Hematopoietic multipotent progenitor cell treated with erythropoietin and hydrocortisone succinate and interleukin-3 and kit ligand, for 6 days (in vitro differentiated cells): ENCODE measurements at regions not wholly inside any gene's neighbourhood (a gene's known extent, or its start where the extent isn't known, plus 50 kb on each side); places are given as distances from the start of the nearest gene placed in this dataset.
A peak's percentile ranks its signal among the peaks of the same experiment; 100 is the strongest.

Experiments
- DNase-seq: peaks from one replicate; pipeline ENCODE4 v3.0.0-alpha.2; 2015

DNA sequence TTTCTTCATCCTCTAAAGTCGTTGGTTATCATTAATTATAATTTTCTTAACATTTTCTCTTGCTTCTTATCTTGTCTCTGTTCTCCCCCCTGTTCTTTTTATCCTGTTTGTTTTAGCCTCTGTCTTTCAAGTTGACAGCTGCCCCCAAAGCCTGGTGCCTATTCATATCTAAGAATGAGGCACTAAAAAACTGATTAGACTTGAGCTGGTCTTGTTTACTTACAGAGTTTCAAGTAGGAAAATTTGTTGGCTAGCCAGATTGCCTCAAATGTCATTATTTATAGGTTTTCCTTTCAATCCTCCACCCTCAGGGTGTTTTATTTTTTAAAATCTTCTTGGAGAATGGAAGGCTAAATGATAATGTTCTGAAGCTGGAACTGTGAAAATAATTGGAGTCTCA is 236.0 kb downstream of the UTP18 start:
- DNase-seq, result no peak

DNA sequence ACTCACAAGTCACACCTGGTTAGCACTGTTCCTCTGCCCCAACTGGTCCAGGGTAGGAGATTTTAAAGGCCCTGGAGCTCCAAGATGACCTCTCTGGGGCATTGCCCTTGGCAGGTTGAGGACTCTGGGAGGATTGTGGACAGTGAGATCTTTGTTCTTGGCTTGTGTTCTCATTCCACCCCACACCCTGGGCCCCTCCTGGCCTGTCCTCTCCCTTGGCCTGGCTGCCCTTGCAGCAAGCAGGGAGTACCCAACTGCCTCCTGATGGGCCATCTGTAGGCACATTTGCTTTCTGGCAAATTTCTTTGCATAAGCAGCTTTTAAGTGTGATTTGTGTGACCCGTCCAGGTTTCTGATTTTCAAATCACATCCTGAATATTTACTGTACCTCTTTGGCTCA is 239.6 kb downstream of the UTP18 start:
- no peak for DNase-seq

DNA sequence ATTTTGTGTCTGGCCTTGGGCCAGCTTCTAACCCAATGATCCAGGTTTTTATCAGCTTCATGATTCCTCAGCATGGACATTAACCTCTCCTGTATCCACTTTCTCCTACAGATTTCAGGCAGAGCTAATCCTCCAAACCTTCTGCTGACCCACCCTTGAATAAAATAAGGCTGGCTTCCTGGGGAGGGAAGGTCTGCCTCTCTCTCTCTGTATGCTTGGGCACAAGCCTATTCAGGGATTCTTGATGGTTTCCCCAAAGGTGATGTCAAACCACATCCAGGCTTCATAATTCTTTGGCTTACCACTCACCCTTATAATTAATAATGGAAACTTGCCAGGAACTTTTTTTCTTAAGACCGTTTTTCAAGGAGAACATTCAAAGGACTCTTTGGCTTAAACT is 240.1 kb downstream of the UTP18 start:
- DNase-seq, result no peak

DNA sequence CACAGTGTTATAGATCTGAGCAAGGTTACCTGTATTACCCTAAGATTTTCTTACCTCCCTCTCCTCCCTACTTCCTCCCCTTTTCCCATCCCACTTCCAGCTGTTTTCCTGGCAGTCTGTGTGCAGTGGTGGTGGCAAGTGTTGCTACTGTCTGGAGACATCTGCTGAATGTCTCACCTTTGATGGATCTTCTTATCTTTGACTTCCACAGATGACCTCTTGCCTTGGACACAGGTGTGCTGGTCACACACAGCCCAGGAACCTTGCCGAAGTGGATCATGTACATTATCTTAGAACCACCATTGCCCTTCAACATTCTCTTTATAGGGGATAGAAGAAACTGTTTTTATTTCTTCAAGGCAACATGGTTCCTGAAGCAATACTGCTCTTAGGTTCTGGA is 245.1 kb downstream of the UTP18 start:
- no peak for DNase-seq

DNA sequence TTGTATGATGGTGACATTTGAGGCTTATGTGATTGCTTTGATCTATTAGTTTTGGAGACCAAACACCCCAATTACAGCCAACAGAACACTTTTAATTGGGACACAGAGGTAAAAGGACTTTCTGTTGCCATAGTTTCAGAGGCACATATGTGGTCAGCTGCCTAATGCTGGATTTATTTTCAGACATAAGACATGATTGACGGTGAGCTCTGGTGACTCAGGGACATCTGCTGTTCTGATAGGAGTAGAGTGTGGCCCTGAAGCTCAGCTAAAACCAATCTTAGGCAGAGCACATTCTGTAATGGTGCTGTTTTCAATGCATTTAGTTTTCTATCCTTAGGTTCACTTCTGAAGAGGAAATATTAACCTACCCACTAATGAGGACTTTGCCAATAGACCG is 247.1 kb downstream of the UTP18 start:
- DNase-seq, result no peak

DNA sequence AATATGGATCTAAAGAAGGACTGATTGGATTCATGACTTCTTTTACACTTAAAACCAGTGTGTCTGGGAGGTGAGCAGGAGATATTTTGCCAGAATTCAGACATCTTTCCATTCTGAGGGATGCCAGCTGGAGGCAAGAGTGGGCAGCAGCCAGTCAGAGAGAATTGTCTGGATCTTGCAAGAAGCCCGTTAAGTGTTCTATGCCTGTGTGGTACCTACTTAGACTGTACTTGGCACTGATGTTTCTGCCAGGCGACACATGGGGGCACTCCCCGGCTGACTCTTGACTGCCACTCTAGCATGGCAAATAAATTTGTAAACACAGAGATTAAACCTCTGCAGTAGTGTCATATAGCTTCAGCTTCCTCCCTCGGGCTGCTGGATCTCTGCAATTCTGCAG is 247.7 kb downstream of the UTP18 start:
- DNase-seq, result no peak

DNA sequence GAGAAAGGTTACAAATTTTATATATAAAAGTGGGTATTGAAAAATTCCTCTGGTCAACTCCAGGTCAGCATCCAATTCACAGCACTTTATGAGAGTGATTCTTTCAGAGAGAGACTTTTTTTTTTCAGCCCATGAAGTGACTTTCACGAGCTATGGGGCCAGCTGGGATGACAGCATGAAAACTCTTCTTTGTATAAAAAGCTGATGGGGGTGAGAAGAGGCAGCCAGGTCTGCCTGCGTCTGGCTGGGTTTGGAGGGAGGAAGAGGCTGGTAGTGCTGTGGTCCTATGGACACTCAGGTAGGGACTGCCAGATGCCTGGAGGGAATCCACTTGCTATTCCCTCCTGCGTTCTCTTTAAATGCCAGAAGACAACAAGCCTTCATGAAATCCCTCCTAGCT is 250.6 kb downstream of the UTP18 start:
- no peak for DNase-seq

DNA sequence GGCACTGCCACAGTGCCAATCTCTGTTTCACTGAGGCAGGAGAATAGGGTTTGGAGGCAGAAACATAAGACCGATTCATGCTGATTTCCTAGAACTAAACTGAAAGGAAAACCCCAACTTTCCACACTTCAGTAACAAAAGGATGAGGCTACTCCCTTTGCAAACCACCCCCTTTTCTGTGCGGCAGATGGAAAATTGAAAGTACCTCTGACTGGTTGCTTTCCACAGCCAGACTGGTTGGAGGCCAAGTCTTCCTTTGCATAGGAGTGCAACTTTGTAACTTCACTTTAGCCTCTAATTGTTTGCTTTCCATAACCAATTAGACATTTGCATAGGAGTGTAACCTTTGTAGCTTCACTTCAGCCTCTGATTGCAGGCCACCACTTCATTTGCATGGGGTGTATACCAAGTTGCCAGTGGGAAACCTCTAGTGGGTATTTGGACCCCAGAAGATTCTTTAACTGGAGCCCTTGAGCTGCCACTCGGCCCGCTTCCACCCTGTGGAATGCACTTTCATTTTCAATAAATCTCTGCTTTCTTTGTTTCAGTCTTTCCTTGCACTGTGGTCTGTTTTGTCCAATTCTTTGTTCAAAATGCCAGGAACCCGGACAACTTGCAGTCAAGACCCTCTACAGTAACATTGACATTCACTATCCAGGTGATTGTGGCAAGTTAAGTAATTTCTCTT is 252.0 kb downstream of the UTP18 start:
- no peak for DNase-seq

DNA sequence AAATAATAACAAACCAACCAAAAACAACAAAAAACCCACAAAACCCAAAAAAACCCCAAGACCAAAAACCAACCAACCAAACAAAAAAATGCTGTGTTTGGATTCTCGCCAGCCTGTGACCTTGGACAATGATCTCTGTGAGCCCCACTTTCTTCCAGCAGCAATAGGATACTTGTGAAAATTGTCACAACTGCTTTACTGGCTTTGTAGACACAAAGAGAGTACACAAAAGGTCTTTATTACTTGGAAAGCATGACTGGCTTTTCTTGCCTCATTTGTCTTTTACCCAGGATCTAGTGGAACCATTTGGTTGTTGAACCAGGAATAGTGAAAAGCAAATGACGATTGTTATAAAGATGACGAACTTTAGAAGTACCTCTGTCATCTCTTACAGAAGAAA is 256.6 kb downstream of the UTP18 start:
- no peak for DNase-seq

DNA sequence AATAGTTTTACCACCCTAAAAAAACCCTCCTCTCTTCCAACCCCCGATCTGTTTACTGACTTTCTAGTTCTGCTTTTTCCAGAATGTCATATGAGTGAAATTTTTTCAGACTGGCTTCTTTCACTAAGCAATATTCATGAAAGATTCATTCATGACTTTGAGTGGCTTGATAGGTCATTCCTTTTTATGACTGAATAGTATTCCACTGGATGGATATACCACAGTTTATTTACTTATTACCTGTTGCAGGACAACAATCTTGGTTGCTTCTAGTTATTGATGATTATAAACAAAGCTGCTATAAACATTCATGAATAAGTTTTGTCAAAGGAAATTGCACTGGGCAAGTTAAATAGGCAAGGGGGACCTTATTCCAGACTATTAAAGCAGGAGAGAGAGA is 264.2 kb downstream of the UTP18 start:
- no peak for DNase-seq

DNA sequence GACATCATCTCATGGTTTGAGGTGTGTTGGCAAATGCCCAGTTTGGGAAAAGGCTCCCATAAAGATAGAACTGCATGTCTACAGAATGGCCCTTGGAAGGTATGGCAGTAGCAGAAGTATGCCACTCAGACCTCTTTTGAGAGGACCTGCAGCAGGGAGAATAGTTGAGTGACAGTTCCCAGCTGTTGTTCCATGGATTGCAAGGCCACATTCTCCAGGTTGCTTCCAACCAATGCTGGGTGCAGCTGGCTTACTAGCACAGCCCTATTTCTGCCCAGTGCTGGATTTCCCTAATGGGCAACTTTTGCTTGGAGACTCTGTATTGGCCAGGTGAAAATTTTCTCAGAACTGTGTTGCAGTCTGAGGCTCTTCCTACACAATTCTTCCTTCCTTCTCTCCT is 266.2 kb downstream of the UTP18 start:
- no peak for DNase-seq

DNA sequence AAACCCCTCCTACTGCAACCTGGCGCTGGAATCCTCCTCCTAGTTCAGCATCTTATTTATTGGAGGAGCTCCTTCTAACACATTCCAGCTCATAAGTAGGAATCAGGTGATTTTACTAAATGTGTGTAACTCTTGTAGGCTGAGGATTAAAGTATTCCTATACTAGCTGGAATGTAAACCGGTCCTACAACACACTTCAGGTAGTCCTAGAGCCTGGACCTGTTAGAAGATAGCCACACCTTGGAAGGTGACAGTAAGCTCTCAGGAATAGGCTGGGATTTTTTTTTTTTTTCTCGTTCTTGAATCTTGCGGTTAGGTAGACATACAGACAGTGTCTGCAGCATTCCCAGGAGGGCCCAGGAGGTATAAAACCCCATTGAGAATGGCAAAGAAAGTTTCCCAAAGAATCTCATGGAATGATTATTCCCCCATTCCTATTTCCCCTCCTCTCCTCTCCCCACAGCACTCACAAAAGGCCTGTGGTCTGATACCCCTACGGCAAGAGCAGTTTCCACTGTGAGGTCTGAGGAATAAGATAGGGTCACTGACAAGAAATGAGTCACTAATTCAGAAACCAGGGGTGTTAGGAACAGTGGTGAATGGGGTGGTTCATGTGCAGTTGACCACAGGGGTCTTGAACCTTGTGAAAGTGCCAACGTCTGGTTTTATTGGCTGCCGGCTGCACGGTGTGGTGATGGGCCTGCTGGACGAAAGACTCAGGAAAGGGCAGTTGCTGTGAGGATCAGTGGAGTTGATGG is 267.1 kb downstream of the UTP18 start:
- DNase-seq, result no peak

DNA sequence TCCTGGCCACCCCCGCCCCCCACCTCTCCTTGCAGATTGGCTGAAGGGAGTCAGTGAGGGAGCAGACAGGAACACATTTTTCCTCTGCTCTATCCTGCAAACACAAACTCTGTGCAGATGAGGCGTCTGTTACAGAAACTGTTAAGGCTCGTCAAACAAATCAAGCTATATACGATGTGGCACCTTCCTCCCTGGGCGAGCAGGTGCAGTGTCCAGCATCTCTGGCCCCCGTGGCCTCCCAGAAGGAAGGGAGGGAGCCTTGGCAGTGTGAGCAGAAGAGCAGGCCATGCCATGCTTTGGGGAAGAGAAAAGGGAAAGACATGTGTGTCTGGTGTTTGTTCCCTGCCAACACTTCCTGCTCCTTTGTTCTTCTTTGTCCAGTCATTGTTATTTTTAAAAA is 267.8 kb downstream of the UTP18 start:
- DNase-seq, result no peak

DNA sequence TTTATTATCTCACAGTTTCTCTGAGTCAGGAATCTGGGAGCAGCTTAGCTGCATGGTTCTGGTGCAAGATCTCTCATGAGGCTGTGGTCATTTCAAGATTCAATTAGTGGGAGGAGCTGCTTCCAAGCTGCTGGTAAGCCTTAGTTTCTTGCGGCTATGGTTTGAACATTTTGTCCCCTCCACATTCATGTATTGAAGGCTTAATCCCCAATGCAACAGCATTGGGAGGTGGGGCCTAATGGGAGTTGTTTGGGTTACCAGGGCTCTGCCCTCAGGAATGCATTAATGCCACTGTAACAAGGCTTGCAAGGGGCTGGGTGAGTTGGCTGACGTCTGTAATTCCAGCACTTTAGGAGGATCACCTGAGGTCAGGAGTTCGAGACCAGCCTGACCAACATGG is 272.9 kb downstream of the UTP18 start:
- DNase-seq, result no peak

DNA sequence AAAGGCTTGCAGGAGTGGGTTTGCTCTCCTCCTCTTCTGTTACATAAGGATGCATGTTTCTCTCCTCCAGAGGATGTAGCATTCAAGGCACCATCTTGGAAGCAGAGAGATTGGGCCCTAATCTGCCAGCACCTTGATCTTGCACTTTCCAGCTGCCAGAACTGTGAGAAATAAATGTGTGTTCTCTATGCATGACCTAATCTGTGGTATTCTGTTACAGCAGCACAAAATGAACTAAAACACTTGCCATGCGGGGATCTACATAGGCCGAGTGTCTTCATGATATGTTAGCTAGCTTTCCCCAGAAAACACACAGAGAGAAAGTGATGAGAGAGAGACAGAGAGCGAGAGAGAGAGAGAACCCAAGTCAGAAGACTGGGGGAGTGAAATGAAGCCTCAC is 273.5 kb downstream of the UTP18 start:
- no peak for DNase-seq

DNA sequence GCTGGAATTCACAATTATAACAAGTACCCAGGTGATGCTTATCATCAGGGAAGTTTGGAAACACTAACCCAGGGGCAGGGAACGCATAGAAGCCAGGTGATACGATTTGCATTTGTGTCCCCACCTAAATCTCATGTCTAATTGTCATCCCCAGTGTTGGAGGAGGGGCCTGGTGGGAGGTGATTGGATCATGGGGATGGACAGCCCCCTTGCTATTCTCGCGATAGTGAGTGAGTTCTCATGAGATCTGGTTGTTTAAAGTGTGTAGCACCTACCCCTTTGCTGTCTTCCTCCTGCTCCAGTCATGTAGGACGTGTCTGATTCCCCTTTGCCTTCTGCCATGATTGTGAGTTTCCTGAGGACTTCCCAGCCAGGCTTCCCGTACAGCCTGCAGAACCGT is 276.3 kb downstream of the UTP18 start:
- DNase-seq, result no peak

DNA sequence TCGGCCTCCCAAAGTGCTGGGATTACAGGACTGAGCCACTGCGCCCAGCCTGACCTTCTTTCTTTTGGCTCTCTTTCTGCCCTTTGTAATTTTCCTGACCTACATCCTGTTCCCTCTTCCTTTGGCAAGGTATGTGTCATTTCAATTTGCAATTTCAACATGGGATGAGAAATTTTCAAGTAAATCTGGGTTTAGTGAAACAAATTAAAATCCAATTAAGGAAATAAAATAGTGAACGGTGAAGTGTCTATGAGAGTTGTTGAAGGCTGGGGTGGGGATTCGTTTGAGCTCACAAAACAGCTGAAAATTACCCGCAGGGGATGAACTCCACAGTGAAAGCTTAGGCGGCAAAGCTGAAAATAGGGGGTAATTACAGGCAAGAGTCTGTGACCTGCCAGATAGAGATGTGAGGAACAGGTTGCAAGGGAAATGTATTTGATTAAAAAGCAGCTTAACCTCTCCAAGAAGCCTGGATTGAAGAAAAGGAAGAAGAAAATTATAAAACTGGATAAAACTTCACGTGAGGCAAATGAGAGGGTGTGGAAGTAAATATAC is 277.7 kb downstream of the UTP18 start:
- no peak for DNase-seq

DNA sequence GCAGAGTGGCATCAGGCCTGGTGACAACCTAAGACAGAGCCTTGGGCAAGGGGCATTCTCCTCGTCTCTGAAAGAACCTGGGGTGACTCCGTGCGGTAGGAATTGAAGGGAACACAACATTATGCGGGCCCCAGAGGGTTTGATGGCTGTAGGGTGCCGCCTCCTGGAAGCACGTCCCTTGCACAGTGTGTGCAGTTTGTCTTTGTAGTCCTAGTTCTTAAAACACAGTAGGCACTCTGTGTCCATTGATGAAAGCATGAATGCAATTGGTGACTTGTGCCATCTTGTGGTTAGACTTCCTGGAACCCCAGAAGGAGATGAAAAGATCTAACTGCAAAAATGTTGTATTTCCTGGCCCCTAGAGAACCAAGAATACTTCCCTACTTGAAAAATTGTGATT is 279.8 kb downstream of the UTP18 start:
- peak; percentile 37 for DNase-seq

DNA sequence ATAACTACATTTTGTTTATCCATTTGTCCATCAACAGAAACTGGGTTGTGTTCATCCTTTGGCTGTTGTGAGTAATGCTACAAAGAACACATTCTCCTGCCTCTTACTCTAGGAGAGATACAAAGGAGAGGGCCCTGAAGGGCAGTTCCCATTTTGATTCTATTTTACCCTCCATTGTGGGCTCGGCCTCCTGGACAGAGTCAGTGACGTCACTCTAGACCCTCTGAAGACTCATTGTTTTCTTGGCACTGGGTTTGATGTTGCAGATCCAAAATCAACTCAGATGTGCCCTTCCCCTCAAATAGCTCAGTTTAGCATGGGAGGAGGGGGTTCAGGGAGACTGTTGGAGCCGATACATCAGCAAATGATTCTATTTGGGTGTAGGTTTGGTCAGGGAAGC is 280.9 kb downstream of the UTP18 start:
- DNase-seq, result no peak

DNA sequence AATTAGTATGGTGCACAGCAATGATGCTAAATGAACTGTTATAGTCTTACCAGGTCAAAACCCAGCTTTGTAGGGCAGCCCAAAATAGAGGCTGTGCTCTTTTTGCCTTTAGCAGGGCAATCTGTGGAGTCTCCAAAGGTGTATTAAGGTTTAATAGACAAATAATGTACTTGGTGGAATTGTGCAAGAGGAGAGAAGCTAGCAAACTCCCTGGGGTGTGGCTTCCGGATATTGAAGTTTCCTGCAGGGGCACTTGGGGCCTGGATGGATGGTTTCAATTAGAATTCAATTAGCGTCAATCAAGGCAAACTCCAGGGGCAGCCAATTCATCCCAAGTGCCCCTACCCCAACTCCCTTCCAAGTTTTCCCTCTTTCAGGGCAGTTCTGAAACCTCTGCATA is 285.8 kb downstream of the UTP18 start:
- DNase-seq, result no peak

DNA sequence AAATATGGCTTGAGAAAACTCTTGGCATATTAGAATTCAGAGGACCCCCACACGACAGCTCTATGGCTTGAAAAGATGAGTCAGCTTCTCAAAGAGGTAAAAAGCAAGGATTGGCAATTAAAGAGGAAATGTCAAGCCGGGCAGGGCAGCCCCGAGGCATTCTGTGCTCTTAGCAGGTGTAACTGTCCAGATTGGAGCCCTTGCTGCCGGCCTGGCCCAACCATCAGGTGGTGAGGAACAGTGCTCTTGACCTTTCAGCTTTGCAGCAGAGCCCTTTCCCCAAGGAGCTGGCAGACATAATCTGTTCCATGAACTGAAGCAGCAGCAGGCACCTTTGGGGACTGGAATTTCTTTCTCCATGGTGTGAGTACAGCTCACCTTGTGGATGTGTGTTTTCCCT is 287.8 kb downstream of the UTP18 start:
- no peak for DNase-seq

DNA sequence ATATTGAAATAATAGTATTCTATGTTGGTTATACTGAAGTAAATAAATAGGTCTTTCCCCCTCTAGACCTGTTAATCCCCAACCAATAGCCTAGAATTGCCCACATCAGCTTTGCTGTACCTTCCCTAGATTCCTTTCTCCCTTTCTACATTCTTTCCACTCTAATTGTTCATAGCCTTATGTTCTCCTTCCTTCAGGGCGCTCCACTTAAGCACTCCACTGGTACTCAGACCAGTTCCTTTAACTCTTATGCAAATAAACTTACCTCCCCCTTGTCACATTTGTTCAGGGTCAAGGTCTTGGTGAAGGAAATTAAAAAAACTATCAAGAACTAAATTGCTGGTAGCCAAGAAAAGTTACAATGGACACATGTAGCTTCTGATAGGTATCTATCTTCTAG is 294.8 kb downstream of the UTP18 start:
- no peak for DNase-seq

DNA sequence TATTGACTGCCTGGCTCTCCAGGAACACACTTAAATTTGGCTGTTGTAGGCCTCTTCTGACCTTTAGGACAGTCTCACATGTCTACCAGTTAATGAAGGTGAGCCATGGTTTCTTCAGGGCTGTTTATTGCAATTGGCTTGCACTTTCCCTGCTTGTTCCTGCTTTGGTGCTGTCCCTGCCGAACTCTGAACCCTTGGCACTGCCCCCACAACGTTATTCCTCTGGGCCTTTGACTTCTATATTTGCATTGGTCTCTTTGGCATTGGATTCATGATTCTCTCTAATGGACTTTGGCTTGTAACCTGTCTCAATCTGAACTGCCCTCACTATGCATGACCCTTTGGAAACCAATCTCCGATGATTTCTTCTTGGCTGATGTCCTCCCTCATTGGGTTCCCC is 299.4 kb downstream of the UTP18 start:
- DNase-seq, result no peak

DNA sequence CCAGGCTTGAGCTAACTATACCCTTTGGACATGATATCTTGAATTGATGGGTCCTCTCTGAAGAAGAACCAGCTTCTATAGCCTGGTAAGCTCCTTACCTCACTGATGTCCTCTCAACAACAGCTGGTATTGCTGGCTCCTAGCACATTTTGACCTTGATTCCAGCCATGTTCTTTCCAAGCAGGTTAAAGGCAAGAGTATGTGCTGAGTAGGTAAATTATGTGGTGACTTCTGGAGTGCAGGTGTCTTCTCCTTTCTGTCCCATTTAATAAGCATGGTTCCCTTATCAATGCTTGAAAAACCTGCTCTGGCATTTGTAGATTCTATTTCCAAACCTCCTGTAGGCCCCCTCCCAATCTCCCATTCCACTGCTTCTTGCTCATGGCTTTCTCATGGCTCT is 300.1 kb downstream of the UTP18 start:
- no peak for DNase-seq

DNA sequence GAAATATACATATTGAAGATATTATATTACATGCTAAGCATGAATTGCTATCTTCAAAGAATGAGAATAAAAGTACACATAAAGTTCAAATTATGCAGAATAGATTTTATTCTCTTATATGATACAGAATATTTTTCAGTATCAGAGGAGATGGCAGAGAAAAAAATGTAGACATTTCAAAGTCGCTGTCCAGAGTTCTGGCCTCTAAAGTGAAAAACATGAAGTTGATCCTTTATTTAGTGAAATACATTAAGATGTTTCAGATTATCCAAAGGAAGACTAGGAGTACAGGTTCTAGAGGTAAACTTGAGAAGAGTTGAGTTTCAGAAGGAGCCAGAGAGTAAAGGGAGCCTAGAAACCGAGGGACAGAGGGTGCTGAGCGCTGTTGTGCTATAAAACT is 303.6 kb downstream of the UTP18 start:
- DNase-seq, result no peak
